ENCODE measurements at regions not wholly inside any gene's neighbourhood (a gene's known extent, or its start where the extent isn't known, plus 50 kb on each side); places are given as distances from the start of the nearest gene placed in this dataset.
"Not testable (repeated sequence)": the region's sequence is repeated elsewhere in the genome, so short reads cannot be mapped to it uniquely, and the experiment has no call there.

- Mint-ChIP-seq H3K27me3 (no peaks in the 10 kb centered on the region), H3K4me1 (ENCODE audit: unreplicated experiment) (no peaks in the 10 kb centered on the region), H3K27ac (no peak overlapping the region), H3K36me3 (no peaks in the 10 kb centered on the region), H3K4me3 (no peak overlapping the region), H3K9me3 (peaks cover 28% of the 10 kb centered on the region)
- DNase-seq (ENCODE audit: extremely low spot score, unreplicated experiment) = no peak
- no peak for TF ChIP-seq CTCF (conservative IDR thresholded peaks at IDR 0.05)
Observed at GRCh38 chr15:22229990-22230819, 149.9 kb downstream of the OR4M2 start.

- no peaks in the 10 kb centered on the region for H3K4me1 Mint-ChIP-seq (ENCODE audit: unreplicated experiment)
- no peak for TF ChIP-seq CTCF (conservative IDR thresholded peaks at IDR 0.05)
- no peak overlapping the region for H3K27ac Mint-ChIP-seq
- peaks cover 29% of the 10 kb centered on the region for H3K9me3 Mint-ChIP-seq
- H3K4me3 Mint-ChIP-seq = no peak overlapping the region
- no peaks in the 10 kb centered on the region for H3K27me3 Mint-ChIP-seq
- H3K36me3 Mint-ChIP-seq = no peaks in the 10 kb centered on the region
- no peak for DNase-seq (ENCODE audit: extremely low spot score, unreplicated experiment)
Observed at GRCh38 chr15:22231603-22232002, 151.3 kb downstream of the OR4M2 start.

GRCh38 chr15:22232675-22233074 lies 152.3 kb downstream of the OR4M2 start:
- no peak for DNase-seq (ENCODE audit: extremely low spot score, unreplicated experiment)
- no peak for TF ChIP-seq CTCF (conservative IDR thresholded peaks at IDR 0.05)
- H3K27me3 Mint-ChIP-seq = no peaks in the 10 kb centered on the region
- no peak overlapping the region for H3K27ac Mint-ChIP-seq
- peaks cover 35% of the 10 kb centered on the region for H3K9me3 Mint-ChIP-seq
- H3K36me3 Mint-ChIP-seq = no peaks in the 10 kb centered on the region
- H3K4me3 Mint-ChIP-seq = no peak overlapping the region
- H3K4me1 Mint-ChIP-seq (ENCODE audit: unreplicated experiment) = no peaks in the 10 kb centered on the region

- peaks cover 32% of the 10 kb centered on the region for H3K9me3 Mint-ChIP-seq
- H3K4me3 Mint-ChIP-seq; H3K27me3 Mint-ChIP-seq; H3K36me3 Mint-ChIP-seq; H3K27ac Mint-ChIP-seq; H3K4me1 Mint-ChIP-seq (ENCODE audit: unreplicated experiment); DNase-seq (ENCODE audit: extremely low spot score, unreplicated experiment): not testable (repeated sequence)
Observed at GRCh38 chr15:22235261-22235930, 155.1 kb downstream of the OR4M2 start.

GRCh38 chr15:22236469-22236868 lies 156.1 kb downstream of the OR4M2 start:
- TF ChIP-seq CTCF (conservative IDR thresholded peaks at IDR 0.05) = no peak
- Mint-ChIP-seq H3K4me1 (ENCODE audit: unreplicated experiment) (no peaks in the 10 kb centered on the region), H3K27me3 (no peaks in the 10 kb centered on the region), H3K27ac (no peak overlapping the region), H3K4me3 (no peak overlapping the region), H3K9me3 (peaks cover 32% of the 10 kb centered on the region), H3K36me3 (no peaks in the 10 kb centered on the region)
- no peak for DNase-seq (ENCODE audit: extremely low spot score, unreplicated experiment)

- no peak for TF ChIP-seq CTCF (conservative IDR thresholded peaks at IDR 0.05)
- peaks cover 24% of the 10 kb centered on the region for H3K9me3 Mint-ChIP-seq
- H3K4me3 Mint-ChIP-seq = no peak overlapping the region
- no peaks in the 10 kb centered on the region for H3K36me3 Mint-ChIP-seq
- no peaks in the 10 kb centered on the region for H3K27me3 Mint-ChIP-seq
- no peak overlapping the region for H3K27ac Mint-ChIP-seq
- DNase-seq (ENCODE audit: extremely low spot score, unreplicated experiment) = no peak
- no peaks in the 10 kb centered on the region for H3K4me1 Mint-ChIP-seq (ENCODE audit: unreplicated experiment)
Observed at GRCh38 chr15:22237891-22238275, 157.6 kb downstream of the OR4M2 start.

- not testable (repeated sequence) for H3K27ac Mint-ChIP-seq; H3K4me3 Mint-ChIP-seq; H3K36me3 Mint-ChIP-seq; H3K4me1 Mint-ChIP-seq (ENCODE audit: unreplicated experiment); H3K27me3 Mint-ChIP-seq; DNase-seq (ENCODE audit: extremely low spot score, unreplicated experiment)
- peaks cover 27% of the 10 kb centered on the region for H3K9me3 Mint-ChIP-seq
Observed at GRCh38 chr15:22238276-22238958, 158.1 kb downstream of the OR4M2 start.

- DNase-seq (ENCODE audit: extremely low spot score, unreplicated experiment); H3K4me1 Mint-ChIP-seq (ENCODE audit: unreplicated experiment); H3K36me3 Mint-ChIP-seq; H3K27me3 Mint-ChIP-seq; H3K4me3 Mint-ChIP-seq; H3K27ac Mint-ChIP-seq: not testable (repeated sequence)
- H3K9me3 Mint-ChIP-seq = peaks cover 27% of the 10 kb centered on the region
Observed at GRCh38 chr15:22238959-22239805, 158.9 kb downstream of the OR4M2 start.

Data from type B pancreatic cell (in vitro differentiated cells).